Right lobe of liver (tissue), 4 donors: ENCODE measurements at regions not wholly inside any gene's neighbourhood (a gene's known extent, or its start where the extent isn't known, plus 50 kb on each side); places are given as distances from the start of the nearest gene placed in this dataset.

Experiments
- POLR2A ChIP-seq: fragments of 450-650 bp; IDR thresholded peaks from one replicate; pipeline ENCODE4 v1.6.1; 2017; ENCODE audit warnings: antibody characterized with exemption, mild to moderate bottlenecking
- TF ChIP-seq, protein P1 (sequence below), 4 donors: fragments of 200-600 bp in 3 of 4; fragments of 450-650 bp in 1 of 4; IDR thresholded peaks; one replicate each; pipeline versions ENCODE4 v1.5.1 to v1.8.0; 2016 to 2022; ENCODE audit warnings: antibody characterized with exemption in 4 of 4, mild to moderate bottlenecking in 2 of 4
- donor health status: DM: no; HTN: no; CAD: no.
- donor health status: DM: no; HTN: no; CAD: no.
- donor health status: DM: no; HTN: yes; CAD: no.

DNA sequence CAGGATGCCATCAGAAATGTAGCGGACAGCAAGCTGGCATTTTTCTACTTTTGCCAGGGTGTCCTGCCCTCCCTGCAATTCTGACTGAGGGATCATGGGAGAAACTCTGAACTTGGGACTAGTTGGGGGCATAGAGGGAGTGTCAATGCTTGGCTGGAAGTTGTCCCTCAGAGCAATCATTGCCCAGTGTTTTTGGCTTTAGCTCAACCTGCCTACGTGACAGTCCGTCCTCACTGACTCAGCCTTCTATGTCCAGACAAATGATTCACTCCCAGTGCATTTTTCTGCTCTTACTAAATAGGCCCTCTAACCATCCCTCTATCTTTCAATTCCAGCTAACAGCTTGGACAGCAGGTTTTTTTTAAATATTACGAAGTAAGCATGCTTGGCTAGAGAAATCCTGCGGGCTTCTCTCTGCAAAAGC is 627.4 kb downstream of the TLR4 start:
- peak; percentile 70 for TF ChIP-seq POLR2A
- TF ChIP-seq, protein P1, sequence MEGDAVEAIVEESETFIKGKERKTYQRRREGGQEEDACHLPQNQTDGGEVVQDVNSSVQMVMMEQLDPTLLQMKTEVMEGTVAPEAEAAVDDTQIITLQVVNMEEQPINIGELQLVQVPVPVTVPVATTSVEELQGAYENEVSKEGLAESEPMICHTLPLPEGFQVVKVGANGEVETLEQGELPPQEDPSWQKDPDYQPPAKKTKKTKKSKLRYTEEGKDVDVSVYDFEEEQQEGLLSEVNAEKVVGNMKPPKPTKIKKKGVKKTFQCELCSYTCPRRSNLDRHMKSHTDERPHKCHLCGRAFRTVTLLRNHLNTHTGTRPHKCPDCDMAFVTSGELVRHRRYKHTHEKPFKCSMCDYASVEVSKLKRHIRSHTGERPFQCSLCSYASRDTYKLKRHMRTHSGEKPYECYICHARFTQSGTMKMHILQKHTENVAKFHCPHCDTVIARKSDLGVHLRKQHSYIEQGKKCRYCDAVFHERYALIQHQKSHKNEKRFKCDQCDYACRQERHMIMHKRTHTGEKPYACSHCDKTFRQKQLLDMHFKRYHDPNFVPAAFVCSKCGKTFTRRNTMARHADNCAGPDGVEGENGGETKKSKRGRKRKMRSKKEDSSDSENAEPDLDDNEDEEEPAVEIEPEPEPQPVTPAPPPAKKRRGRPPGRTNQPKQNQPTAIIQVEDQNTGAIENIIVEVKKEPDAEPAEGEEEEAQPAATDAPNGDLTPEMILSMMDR (IDR thresholded peaks at IDR 0.05), result no peak
